Activated CD4-positive, alpha-beta T cell treated with anti-CD3 and anti-CD28 coated beads, Interleukin-2, amount 10 ng/mL, durations not matched to agents 7 days and 5 days (primary cell): ENCODE measurements at regions not wholly inside any gene's neighbourhood (a gene's known extent, or its start where the extent isn't known, plus 50 kb on each side); places are given as distances from the start of the nearest gene placed in this dataset.

Source experiments
- CTCF ChIA-PET: fragments of 350-600 bp; sonication (Branson Sonifier 250); formaldehyde crosslinking; loops from one replicate; lab custom pipeline; 2021; ENCODE audit warnings: antibody characterized with exemption; lab: Charles Lee
- POLR2A ChIA-PET: fragments of 350-600 bp; sonication (Branson Sonifier 250); formaldehyde crosslinking; loops from one replicate; lab custom pipeline; 2021; ENCODE audit warnings: antibody characterized with exemption; lab: Charles Lee
- DNase-seq: peaks from one replicate; pipeline ENCODE4 v3.0.0-alpha.2; 2020
- H3K27ac Mint-ChIP-seq: one replicate; pipeline ENCODE4 v1.8.0; 2021; ENCODE audit warnings: mild to moderate bottlenecking, moderate library complexity, mixed read lengths
- H3K27me3 Mint-ChIP-seq: one replicate; pipeline ENCODE4 v1.8.0; 2021; ENCODE audit warnings: mixed read lengths
- H3K36me3 Mint-ChIP-seq: one replicate; pipeline ENCODE4 v1.8.0; 2021; ENCODE audit warnings: low read depth, mixed read lengths
- H3K4me1 Mint-ChIP-seq: one replicate; pipeline ENCODE4 v1.8.0; 2021; ENCODE audit warnings: mixed read lengths
- H3K4me3 Mint-ChIP-seq: one replicate; pipeline ENCODE4 v1.8.0; 2021; ENCODE audit warnings: mild to moderate bottlenecking, moderate library complexity, mixed read lengths
- H3K9me3 Mint-ChIP-seq: one replicate; pipeline ENCODE4 v1.8.0; 2021; ENCODE audit warnings: mixed read lengths

DNA sequence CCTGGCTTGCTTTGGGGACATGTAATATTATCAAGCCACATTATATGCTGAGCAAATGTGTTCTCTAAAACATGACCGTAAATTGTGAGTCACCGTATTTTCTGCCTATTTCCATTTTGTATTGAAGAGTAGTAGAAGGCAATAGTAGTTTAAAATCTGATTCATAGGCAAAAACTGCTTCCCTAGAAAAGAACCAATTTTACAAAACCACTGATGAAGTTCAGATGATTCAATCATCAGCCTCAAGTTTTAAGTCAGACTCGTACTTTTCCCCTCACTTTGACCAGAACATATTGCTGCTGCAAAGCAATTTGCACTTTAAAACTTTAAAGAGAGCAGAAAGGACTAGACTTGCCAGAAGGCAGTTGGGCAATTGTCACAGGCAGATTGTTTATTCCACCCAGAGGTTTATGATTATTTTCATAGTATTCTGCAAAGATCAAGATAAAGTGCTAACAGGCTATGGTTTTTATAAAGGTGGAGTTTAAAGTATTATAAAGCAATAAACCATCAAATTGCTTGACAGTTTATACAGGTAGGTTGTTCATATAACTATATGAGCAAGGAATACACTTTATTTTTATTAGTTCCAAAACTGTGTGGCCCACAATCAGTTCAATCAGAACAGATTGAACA is 168.2 kb downstream of the ETV1 start:
- H3K4me3 Mint-ChIP-seq, result no peak overlapping the region
- no peaks in the 10 kb centered on the region for H3K4me1 Mint-ChIP-seq
- no peak overlapping the region for H3K27ac Mint-ChIP-seq
- no peaks in the 10 kb centered on the region for H3K36me3 Mint-ChIP-seq
- no peaks in the 10 kb centered on the region for H3K27me3 Mint-ChIP-seq
- no peak for DNase-seq
- CTCF ChIA-PET, result no interaction called here
- POLR2A ChIA-PET, result no interaction called here
- H3K9me3 Mint-ChIP-seq, result peaks cover 13% of the 10 kb centered on the region

DNA sequence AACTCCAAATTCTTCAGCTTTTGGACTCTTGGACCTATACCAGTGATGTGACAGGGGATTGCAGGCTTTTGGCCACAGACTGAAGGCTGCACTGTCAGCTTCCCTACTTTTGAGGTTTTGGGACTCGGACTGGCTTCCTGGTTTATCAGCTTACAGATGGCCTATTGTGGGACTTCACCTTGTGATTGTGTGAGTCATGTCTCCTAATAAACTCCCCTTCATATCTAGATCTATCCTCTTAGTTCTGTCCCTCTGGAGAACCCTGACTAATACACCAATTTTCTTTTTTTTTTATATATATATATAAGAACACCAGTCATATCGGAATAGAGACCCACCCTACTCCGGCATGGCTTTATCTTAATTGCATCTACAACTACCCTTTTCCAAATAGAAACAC is 166.8 kb downstream of the ETV1 start:
- no peak for DNase-seq
- Mint-ChIP-seq H3K4me1 (no peaks in the 10 kb centered on the region), H3K27ac (no peak overlapping the region), H3K4me3 (no peak overlapping the region), H3K36me3 (no peaks in the 10 kb centered on the region), H3K27me3 (no peaks in the 10 kb centered on the region), H3K9me3 (peaks cover 9% of the 10 kb centered on the region)
- CTCF ChIA-PET, result no interaction called here
- POLR2A ChIA-PET, result no interaction called here

DNA sequence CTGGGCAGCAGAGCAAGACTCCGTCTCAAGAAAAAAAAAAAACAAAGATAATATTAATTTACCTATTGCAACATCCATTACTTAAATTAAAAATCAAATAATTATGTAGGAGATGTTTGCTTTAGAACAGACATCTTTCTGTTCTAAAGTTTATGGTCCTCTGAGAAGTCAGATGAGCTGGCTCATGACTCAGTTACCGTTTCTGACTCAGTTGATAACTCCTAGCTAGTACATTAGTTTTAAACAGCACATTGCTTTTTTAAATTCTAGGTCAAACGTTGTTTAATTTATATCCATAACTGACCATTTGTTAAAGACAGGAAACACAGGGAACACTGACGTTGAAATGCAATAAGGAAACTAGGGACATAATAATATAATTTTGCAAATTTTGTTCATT is 162.7 kb downstream of the ETV1 start:
- no peak for DNase-seq
- no peaks in the 10 kb centered on the region for H3K27me3 Mint-ChIP-seq
- H3K9me3 Mint-ChIP-seq, result peaks cover 2% of the 10 kb centered on the region
- H3K27ac Mint-ChIP-seq, result no peak overlapping the region
- no peak overlapping the region for H3K4me3 Mint-ChIP-seq
- POLR2A ChIA-PET, result no interaction called here
- CTCF ChIA-PET, result no interaction called here
- no peaks in the 10 kb centered on the region for H3K4me1 Mint-ChIP-seq
- no peaks in the 10 kb centered on the region for H3K36me3 Mint-ChIP-seq

DNA sequence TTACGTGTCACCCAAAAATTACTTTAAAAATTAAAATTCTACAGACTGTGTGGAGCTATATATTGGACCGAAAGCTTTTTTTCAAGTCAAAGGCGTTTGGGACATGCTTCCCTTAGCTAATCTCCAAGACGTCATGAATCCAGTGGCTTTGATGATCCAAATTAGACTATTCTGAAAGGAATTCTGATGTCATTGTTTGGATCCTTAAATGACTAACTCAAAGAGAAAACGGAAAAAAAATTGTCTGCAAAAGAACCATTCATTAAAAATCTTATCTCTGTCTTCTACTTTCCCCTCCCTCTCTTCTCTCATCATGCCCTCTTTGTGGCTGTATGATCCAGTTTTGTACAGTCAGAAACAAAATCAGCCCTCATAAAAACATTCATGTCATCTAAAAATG is 161.8 kb downstream of the ETV1 start:
- Mint-ChIP-seq H3K27ac (no peak overlapping the region), H3K27me3 (no peaks in the 10 kb centered on the region), H3K36me3 (no peaks in the 10 kb centered on the region), H3K4me3 (no peak overlapping the region), H3K9me3 (peaks cover 2% of the 10 kb centered on the region), H3K4me1 (no peaks in the 10 kb centered on the region)
- DNase-seq, result no peak
- POLR2A ChIA-PET, result no interaction called here
- CTCF ChIA-PET, result no interaction called here

DNA sequence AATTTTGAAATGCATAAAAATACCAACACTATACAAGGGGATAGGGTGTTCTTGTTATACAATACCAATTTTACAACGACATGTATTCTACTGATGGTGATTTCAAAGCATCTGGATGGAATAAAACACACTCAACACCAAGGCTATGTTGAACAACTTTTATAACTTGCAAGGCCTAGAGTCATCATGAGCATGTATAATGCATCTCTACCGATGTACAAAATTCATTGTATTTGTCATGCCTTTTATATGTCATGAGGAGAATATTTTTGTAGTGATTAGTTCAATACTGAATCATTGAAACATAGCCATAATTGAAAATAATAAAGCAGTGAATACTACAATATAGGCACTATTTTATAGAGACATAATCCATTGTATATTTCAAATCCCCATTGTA is 160.2 kb downstream of the ETV1 start:
- DNase-seq, result no peak
- Mint-ChIP-seq H3K27me3 (no peaks in the 10 kb centered on the region), H3K27ac (no peak overlapping the region), H3K36me3 (no peaks in the 10 kb centered on the region), H3K4me1 (no peaks in the 10 kb centered on the region), H3K9me3 (no peaks in the 10 kb centered on the region), H3K4me3 (no peak overlapping the region)
- ChIA-PET POLR2A (no interaction called here), CTCF (interaction anchor here (0.6 kb wide), 1 partner anchor 180 kb away, joined by 3 read pairs; no protein-coding TSS in a partner anchor)

DNA sequence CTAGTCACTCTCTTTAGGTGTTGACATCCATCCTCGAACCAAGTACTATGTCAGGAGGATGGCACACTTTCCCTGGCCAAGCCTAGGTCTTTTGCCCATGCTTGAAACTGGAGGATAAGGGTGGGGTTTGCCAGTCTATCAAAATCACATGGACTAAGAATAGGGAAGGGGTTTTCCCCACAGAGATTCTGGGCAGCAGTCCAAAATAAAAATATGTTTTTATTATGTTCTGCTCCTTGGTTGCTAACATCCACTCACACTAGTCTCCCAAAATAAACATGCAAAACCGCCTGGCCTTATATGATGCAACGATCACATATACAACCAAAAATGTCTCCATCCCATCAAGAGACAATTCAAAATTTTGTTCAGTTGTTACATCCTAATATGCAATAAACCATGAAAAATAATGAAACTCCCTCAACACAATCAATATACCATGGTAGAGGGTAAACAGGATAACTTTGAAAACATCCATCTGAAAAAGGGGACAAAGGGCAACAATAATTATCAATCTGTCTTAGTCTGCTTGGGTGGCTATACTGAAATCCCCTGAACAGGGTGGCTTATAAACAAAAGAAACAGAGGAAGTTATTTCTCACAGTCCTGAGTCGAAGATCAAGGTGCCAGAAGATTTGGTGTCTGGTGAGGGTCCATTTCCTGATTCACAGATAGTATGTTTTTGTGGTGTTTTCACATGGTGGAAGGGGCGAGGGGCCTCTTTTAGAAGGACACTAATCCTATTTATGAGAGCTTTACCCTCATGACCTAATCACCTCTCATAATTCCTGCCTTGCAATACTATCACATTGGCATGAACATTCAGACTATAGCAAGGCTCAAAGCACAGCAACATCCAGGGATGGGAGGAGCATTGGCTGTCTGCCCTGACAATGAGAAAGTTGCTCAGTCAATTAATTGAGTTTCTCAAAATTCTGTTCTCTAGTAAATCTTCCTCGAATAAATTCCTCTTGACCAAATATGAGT is 159.3 kb downstream of the ETV1 start:
- Mint-ChIP-seq H3K4me3 (no peak overlapping the region), H3K36me3 (no peaks in the 10 kb centered on the region), H3K27ac (no peak overlapping the region), H3K9me3 (no peaks in the 10 kb centered on the region), H3K27me3 (no peaks in the 10 kb centered on the region), H3K4me1 (no peaks in the 10 kb centered on the region)
- ChIA-PET CTCF (interaction anchor here (0.6 kb wide), 1 partner anchor 1391 kb away, joined by 3 read pairs; no protein-coding TSS in a partner anchor), POLR2A (no interaction called here)
- DNase-seq, result no peak

DNA sequence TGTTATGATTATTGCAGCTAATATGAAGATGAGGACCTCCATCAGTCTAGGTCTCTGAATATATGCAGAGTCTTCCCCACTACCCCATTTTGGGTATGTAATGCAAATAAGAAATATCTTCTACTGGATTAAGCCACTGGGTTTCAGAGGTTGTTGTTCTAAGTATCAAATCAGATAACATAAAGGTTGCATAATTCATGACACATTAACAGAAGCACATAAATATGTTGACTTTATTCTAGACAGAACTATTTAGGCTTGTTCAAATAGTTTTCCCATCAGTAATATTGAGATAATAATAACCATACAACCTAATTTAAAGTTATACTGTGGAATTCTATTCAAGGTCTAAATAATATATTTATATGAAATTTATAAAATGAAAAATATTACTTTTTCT is 157.1 kb downstream of the ETV1 start:
- no peaks in the 10 kb centered on the region for H3K36me3 Mint-ChIP-seq
- POLR2A ChIA-PET, result no interaction called here
- no peaks in the 10 kb centered on the region for H3K9me3 Mint-ChIP-seq
- no peak overlapping the region for H3K4me3 Mint-ChIP-seq
- H3K4me1 Mint-ChIP-seq, result no peaks in the 10 kb centered on the region
- no peak for DNase-seq
- CTCF ChIA-PET, result no interaction called here
- no peaks in the 10 kb centered on the region for H3K27me3 Mint-ChIP-seq
- H3K27ac Mint-ChIP-seq, result no peak overlapping the region

DNA sequence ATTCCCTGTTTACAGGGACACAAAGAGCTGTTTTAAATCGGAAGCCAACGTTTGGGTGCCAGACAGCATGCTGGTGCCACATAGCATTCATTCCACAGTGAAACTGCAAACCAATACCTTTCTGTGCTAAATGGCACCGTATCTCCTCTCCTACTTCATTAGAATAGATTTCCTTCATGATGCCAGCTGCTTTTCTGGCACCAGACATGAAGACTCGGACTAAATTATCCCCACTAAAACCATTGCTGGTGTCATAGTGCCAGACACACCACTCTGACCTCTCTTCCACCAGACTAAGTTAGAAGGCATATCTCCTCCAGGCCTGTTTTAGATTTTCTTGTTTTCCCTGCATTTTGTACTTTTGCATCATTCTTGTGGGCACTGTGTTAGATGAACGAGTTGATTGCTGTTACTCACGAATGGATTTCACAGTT is 155.1 kb downstream of the ETV1 start:
- H3K36me3 Mint-ChIP-seq, result no peaks in the 10 kb centered on the region
- H3K27ac Mint-ChIP-seq, result no peak overlapping the region
- CTCF ChIA-PET, result no interaction called here
- no peaks in the 10 kb centered on the region for H3K9me3 Mint-ChIP-seq
- H3K4me1 Mint-ChIP-seq, result no peaks in the 10 kb centered on the region
- H3K27me3 Mint-ChIP-seq, result no peaks in the 10 kb centered on the region
- no peak overlapping the region for H3K4me3 Mint-ChIP-seq
- no peak for DNase-seq
- POLR2A ChIA-PET, result no interaction called here

DNA sequence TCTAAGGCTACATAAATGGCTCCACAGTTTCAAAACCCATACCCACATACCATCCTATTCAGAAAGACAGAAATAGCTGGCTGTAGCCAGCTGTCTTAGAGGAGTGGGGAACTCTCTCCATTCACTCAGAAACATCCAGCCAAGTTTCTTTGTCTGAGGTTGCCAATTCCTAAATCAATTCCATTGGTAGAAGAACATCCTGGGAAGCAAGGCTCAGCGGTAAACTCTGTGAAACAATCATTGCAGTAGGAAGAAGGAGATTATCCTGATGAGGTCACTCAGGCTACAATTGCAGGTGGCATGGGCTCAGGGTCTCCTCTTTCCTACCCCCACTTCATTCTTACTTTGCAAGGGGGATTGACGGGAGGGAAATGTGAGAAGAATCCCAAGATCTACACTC is 154.0 kb downstream of the ETV1 start:
- POLR2A ChIA-PET, result no interaction called here

DNA sequence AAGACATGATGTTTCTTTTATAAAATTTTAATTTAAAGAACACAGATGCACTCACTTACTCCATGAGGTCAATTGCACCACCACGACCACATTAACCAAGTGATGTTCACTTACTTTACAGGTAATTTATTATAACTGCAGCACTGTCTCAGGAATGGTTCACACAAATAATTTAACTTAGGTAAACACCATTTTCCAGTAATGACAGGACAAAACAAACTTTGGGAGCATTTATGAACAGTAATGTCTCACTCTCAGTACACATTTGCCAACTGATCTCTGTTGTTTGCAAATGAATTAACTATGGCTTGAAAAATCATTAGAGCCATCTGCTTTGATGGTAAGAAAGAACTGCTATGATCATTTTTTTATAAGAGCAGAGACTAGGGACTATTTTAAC is 150.4 kb downstream of the ETV1 start:
- no peak overlapping the region for H3K27ac Mint-ChIP-seq
- H3K36me3 Mint-ChIP-seq, result no peaks in the 10 kb centered on the region
- H3K27me3 Mint-ChIP-seq, result no peaks in the 10 kb centered on the region
- POLR2A ChIA-PET, result no interaction called here
- CTCF ChIA-PET, result interaction anchor here (0.8 kb wide), 1 partner anchor 20 kb away, joined by 3 read pairs; no protein-coding TSS in a partner anchor
- no peak for DNase-seq
- no peak overlapping the region for H3K4me3 Mint-ChIP-seq
- no peaks in the 10 kb centered on the region for H3K9me3 Mint-ChIP-seq
- H3K4me1 Mint-ChIP-seq, result no peaks in the 10 kb centered on the region

More for the DNA sequence above, 154.0 kb downstream of the ETV1 start:
- H3K36me3 Mint-ChIP-seq, result no peaks in the 10 kb centered on the region
- CTCF ChIA-PET, result no interaction called here
- no peak for DNase-seq
- no peaks in the 10 kb centered on the region for H3K27me3 Mint-ChIP-seq
- no peak overlapping the region for H3K27ac Mint-ChIP-seq
- no peaks in the 10 kb centered on the region for H3K9me3 Mint-ChIP-seq
- no peak overlapping the region for H3K4me3 Mint-ChIP-seq
- H3K4me1 Mint-ChIP-seq, result no peaks in the 10 kb centered on the region
